GM13977 (cell line): ENCODE measurements at regions not wholly inside any gene's neighbourhood (a gene's known extent, or its start where the extent isn't known, plus 50 kb on each side); places are given as distances from the start of the nearest gene placed in this dataset.

Source experiments
- DNase-seq: peaks from one replicate; pipeline ENCODE4 v3.0.0; 2012; ENCODE audit warnings: low spot score
- in situ Hi-C: fragments of 300-500 bp; cut with MboI; formaldehyde crosslinking; loops from one replicate; pipeline ENCODE4 v1.12.0; 2022; ENCODE audit warnings: low sequenced_read_pairs, low pct_unique_long_range_greater_than_20kb, mixed read lengths, inconsistent platforms; ENCODE audit not compliant: unreplicated experiment
- TF ChIP-seq, protein P1 (sequence below): IDR thresholded peaks from 2 replicates; pipeline ENCODE4 v1.5.1; 2012; ENCODE audit warnings: mild to moderate bottlenecking, control low read depth; ENCODE audit not compliant: insufficient read depth; ENCODE audit errors: extremely low read depth, missing control alignments

DNA sequence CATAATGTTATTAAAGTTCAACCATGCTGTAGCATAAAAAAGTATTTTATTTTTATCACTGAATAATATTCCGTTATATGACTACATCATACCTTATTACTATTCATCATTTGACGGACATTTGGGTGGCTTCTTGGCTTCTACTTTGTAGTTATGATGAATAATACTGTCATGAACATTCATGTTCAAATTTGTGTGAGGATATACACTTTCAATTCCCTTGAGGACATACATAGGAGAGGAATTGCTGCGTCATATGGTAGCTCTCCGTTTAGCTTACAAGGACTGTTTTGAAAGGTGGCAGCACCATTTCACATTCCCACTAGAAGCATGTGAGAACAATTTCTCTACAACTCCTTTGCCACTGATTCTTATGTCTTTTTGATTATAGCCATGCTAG lies 910.8 kb upstream of the MIR17HG start:
- TF ChIP-seq, protein P1, sequence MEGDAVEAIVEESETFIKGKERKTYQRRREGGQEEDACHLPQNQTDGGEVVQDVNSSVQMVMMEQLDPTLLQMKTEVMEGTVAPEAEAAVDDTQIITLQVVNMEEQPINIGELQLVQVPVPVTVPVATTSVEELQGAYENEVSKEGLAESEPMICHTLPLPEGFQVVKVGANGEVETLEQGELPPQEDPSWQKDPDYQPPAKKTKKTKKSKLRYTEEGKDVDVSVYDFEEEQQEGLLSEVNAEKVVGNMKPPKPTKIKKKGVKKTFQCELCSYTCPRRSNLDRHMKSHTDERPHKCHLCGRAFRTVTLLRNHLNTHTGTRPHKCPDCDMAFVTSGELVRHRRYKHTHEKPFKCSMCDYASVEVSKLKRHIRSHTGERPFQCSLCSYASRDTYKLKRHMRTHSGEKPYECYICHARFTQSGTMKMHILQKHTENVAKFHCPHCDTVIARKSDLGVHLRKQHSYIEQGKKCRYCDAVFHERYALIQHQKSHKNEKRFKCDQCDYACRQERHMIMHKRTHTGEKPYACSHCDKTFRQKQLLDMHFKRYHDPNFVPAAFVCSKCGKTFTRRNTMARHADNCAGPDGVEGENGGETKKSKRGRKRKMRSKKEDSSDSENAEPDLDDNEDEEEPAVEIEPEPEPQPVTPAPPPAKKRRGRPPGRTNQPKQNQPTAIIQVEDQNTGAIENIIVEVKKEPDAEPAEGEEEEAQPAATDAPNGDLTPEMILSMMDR, result no peak
- in situ Hi-C loops, result no loop called here
- no peak for DNase-seq

DNA sequence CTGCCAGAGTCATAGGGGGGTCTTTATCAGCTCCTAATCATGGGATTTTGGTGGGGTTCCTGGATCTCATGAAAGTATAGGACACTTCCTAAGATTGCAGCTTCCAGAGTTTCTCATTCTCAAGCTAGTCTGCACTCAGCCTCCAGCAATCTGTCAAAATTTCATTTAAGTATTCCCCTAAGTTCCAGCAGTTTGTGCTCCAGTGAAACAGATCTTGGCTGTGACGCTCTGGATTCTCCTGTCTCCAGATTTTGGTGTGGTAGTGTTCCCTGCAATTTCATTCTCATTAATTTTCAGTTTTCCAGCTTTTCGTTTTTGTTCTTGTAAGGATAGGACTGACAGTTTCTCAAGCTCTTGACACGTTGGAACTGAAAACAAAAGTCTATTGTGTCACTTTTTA lies 908.9 kb upstream of the MIR17HG start:
- in situ Hi-C loops, result no loop called here
- DNase-seq, result no peak
- TF ChIP-seq, protein P1, result no peak

DNA sequence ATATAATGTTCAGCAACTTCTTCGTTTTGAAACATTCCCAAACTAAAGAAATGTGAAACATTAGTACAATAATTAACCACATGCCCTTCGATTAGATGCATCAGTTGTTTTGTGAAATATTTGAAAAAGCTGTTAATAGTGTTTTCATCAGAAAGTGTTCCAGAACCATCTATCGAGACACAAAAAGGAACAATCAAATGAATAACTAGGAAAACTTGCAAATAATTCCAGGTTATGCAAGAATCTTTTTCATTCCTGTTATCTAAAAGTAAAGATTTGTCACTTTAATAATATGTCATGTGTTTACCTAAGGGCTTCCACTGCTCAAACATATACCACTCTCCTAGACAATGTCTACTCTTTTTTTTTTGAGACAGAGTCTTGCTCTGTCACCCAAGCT lies 904.2 kb upstream of the MIR17HG start:
- DNase-seq, result no peak
- in situ Hi-C loops, result no loop called here
- TF ChIP-seq, protein P1, result no peak

- in situ Hi-C loops, result no loop called here
- DNase-seq, result no peak
- TF ChIP-seq, protein P1, result no peak
Observed at GRCh38 chr13:90444232-90444631, 903.3 kb upstream of the MIR17HG start.

GRCh38 chr13:90445179-90445578 lies 902.3 kb upstream of the MIR17HG start:
- TF ChIP-seq, protein P1, result no peak
- in situ Hi-C loops, result no loop called here
- DNase-seq, result no peak

DNA sequence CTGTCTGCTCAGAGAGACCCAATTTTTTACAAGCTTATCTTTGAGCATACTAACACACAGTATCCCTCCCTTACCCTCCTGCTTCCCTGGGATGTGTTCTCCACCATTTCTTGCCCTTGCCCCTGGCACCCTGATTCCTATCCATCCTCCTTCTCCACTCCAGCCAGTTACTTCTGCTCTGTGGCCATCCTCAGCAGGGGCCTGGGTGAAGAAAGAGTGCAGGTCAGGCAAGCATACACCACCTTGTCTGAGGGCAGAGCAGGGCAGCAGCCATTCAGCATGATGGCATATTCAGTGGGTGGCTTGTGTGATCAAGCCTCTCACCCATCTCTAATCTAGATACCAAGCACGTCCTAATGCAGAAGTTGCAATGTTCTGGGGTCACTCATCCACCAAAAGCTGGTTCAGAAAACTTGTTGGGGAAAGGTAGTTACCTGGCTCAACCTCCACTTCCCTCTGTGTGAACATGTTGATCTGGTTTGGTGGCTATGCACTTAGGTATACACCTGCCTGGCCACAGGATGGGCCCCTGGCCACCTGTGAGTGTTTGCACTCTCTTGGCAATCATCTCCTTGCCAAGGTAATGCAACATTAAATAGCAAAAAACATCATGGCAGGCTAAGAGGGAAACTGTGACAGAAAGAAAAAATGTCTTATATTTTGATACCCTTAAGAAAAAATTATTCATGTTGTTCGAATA lies 900.3 kb upstream of the MIR17HG start:
- TF ChIP-seq, protein P1, result no peak
- DNase-seq, result no peak
- in situ Hi-C loops, result no loop called here
